NB4 (cell line): ENCODE measurements at regions not wholly inside any gene's neighbourhood (a gene's known extent, or its start where the extent isn't known, plus 50 kb on each side); places are given as distances from the start of the nearest gene placed in this dataset.

ENCODE experiments used
- CTCF ChIP-seq: IDR thresholded peaks from one replicate; pipeline ENCODE4 v1.5.1; 2012; ENCODE audit warnings: low read depth, low read length
- MAX ChIP-seq: IDR thresholded peaks from 2 replicates; pipeline ENCODE4 v1.6.1; 2011; ENCODE audit warnings: low read depth, low read length
- MYC ChIP-seq: IDR thresholded peaks from 2 replicates; pipeline ENCODE4 v1.6.1; 2011; ENCODE audit warnings: low read depth, low read length
- POLR2A ChIP-seq: IDR thresholded peaks from 2 replicates; pipeline ENCODE4 v1.6.1; 2011; ENCODE audit warnings: mild to moderate bottlenecking; ENCODE audit not compliant: insufficient read length; ENCODE audit errors: extremely low read depth

GRCh38 chr14:46136456-46136855 is 515.1 kb downstream of the RPL10L start:
- TF ChIP-seq POLR2A (no peak), CTCF (no peak), MAX (no peak), MYC (no peak)
